Epithelial cell of esophagus (primary cell): ENCODE measurements at regions not wholly inside any gene's neighbourhood (a gene's known extent, or its start where the extent isn't known, plus 50 kb on each side); places are given as distances from the start of the nearest gene placed in this dataset.

ENCODE experiments used
- DNase-seq: peaks from one replicate; pipeline ENCODE4 v3.0.0; 2010; ENCODE audit warnings: low read depth
- H3K4me3 ChIP-seq: 2 replicates; pipeline ENCODE4 v1.5.1; 2011; ENCODE audit warnings: mild to moderate bottlenecking, low read length, control low read depth
- CTCF ChIP-seq: IDR thresholded peaks from 2 replicates; pipeline ENCODE4 v1.5.1; 2011; ENCODE audit warnings: low read depth, mild to moderate bottlenecking, low read length, control low read depth, inconsistent platforms; ENCODE audit not compliant: insufficient read depth; ENCODE audit errors: missing control alignments

GRCh38 chr15:35743321-35743720, 197.4 kb upstream of the DPH6 start:
- no peak overlapping the region for H3K4me3 ChIP-seq
- no peak for TF ChIP-seq CTCF
- DNase-seq = no peak

GRCh38 chr15:35746121-35746520, 200.2 kb upstream of the DPH6 start:
- H3K4me3 ChIP-seq = no peak overlapping the region
- peak; percentile 57 for DNase-seq
- no peak for TF ChIP-seq CTCF

- no peak for DNase-seq
- TF ChIP-seq CTCF = no peak
Observed at GRCh38 chr15:35748105-35748504, 202.1 kb upstream of the DPH6 start.

GRCh38 chr15:35750051-35750450, 204.1 kb upstream of the DPH6 start:
- H3K4me3 ChIP-seq = no peak overlapping the region
- no peak for TF ChIP-seq CTCF
- no peak for DNase-seq

More at GRCh38 chr15:35748105-35748504, 202.1 kb upstream of the DPH6 start:
- H3K4me3 ChIP-seq = no peak overlapping the region

- no peak overlapping the region for H3K4me3 ChIP-seq
- DNase-seq = peak; percentile 75
- TF ChIP-seq CTCF = peak; percentile 84
Observed at GRCh38 chr15:35751413-35752133, 205.6 kb upstream of the DPH6 start.

GRCh38 chr15:35752134-35752466, 206.1 kb upstream of the DPH6 start:
- no peak for TF ChIP-seq CTCF
- H3K4me3 ChIP-seq = no peak overlapping the region
- DNase-seq = no peak

GRCh38 chr15:35753486-35753885, 207.5 kb upstream of the DPH6 start:
- peak; percentile 6 for DNase-seq
- no peak overlapping the region for H3K4me3 ChIP-seq
- TF ChIP-seq CTCF = no peak
